DOHH2 (cell line): ENCODE measurements at regions not wholly inside any gene's neighbourhood (a gene's known extent, or its start where the extent isn't known, plus 50 kb on each side); places are given as distances from the start of the nearest gene placed in this dataset.

ENCODE experiments used
- CTCF ChIP-seq: fragments of 200-600 bp; sonication (generic); IDR thresholded peaks from one replicate; pipeline ENCODE4 v1.5.1; 2014; ENCODE audit warnings: antibody characterized with exemption, mild to moderate bottlenecking, low read depth, low read length; ENCODE audit not compliant: poor library complexity, severe bottlenecking
- EZH2phosphoT487 ChIP-seq: fragments of 200-600 bp; sonication (generic); IDR thresholded peaks from 2 replicates; pipeline ENCODE4 v1.6.1; 2017; ENCODE audit warnings: borderline replicate concordance, mild to moderate bottlenecking, antibody characterized with exemption, low read length, moderate library complexity, mixed read lengths

GRCh38 chr10:61042533-61042932, 98.5 kb upstream of the RHOBTB1 start:
- TF ChIP-seq CTCF = no peak
- no peak for TF ChIP-seq EZH2phosphoT487
